HG02588 (cell line): ENCODE measurements at regions not wholly inside any gene's neighbourhood (a gene's known extent, or its start where the extent isn't known, plus 50 kb on each side); places are given as distances from the start of the nearest gene placed in this dataset.
"Not testable (repeated sequence)": the region's sequence is repeated elsewhere in the genome, so short reads cannot be mapped to it uniquely, and the experiment has no call there.

Experiments used
- ATAC-seq: cut with Tn5 transposase; IDR thresholded peaks from one replicate; pipeline ENCODE4 v1.9.1; 2021; ENCODE audit warnings: mild to moderate bottlenecking, moderate library complexity; ENCODE audit not compliant: unreplicated experiment

GRCh38 chr6:117761610-117762009 is 86.3 kb downstream of the NUS1 start:
- no peak for ATAC-seq

- ATAC-seq, result peak; percentile 97
Observed at GRCh38 chr6:117771403-117771802, 96.1 kb downstream of the NUS1 start.

GRCh38 chr6:117776441-117776840 is 101.2 kb downstream of the NUS1 start:
- ATAC-seq, result no peak

DNA sequence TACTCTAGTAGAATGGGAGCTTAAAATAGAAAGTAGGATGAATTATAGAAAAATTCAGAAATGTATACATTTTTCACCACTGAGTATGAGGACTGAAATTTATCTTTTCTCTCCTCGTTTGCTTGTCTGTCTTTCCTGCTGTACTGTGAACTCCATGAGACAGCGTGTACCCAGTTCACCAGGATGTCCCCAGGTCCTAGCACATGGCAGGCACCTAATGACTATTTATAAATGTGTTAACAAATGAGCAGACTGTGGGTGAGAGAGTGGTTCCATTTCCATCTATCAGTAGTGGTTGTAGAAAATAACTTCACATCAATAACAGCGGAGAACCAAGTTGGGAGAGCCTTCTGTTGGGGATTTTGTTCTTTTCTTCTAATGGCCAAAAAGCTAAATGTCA is 106.3 kb downstream of the NUS1 start:
- no peak for ATAC-seq

DNA sequence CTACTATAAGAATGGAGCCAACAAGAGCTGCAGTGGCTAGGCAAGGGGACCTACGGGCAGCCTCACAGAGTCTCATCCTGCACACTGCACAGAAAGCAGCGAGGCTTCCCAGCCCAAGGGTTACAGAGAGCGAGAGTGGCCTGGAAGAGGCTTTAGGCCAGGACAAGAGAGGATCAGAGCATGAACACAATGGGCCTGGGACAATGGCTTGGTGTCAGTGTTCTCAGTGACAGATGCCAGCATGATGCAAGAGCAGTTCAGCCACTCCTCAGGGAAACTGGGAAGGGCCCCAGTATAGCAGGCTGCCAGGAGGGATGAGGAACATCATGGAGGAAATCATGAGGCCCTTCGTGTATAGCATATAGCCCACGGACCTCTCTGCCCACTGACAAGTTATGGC is 108.0 kb downstream of the NUS1 start:
- ATAC-seq, result no peak

DNA sequence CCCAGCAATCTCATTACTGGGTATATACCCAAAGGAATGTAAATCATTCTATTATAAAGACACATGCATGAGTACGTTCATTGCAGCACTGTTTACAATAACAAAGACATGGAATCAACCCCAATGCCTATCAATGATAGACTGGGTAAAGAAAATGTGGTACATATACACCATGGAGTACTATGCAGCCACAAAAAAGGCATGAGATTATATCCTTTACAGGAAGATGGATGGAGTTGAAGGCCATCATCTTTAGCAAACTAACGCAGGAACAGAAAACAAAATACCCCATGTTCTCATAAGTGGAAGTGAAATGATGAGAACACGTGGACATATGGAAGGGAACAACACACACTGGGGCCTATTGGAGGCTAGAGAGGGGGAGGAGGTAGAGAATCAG is 115.7 kb downstream of the NUS1 start:
- ATAC-seq, result no peak

- ATAC-seq, result no peak
Observed at GRCh38 chr6:117795234-117795633, 111.8 kb upstream of the SLC35F1 start.

DNA sequence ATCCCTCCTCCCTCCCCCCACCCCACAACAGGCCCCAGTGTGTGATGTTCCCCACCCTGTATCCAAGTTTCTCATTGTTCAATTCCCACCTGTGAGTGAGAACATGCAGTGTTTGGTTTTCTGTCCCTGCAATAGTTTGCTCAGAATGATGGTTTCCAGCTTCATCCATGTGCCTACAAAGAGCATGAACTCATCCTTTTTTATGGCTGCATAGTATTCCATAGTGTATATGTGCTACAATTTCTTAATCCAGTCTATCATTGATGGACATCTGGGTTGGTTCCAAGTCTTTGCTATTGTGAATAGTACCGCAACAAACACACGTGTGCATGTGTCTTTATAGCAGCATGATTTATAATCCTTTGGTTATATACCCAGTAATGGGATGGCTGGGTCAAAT is 108.2 kb upstream of the SLC35F1 start:
- not testable (repeated sequence) for ATAC-seq

DNA sequence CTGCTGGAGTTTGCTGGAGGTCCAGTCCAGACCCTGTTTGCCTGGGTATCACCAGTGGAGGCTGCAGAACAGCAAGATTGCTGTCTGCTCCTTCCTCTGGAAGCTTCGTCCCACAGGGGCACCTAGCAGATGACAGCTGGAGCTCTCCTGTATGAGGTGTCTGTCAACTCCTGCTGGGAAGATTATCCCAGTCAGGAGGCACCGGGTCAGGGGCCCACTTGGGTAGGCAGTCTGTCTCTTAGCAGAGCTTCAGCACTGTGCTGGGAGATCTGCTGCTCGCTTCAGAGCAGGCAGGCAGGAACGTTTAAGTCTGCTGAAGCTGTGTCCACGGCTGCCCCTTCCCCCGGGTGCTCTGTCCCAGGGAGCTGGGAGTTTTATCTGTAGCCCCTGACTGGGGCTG is 96.8 kb upstream of the SLC35F1 start:
- ATAC-seq, result no peak

DNA sequence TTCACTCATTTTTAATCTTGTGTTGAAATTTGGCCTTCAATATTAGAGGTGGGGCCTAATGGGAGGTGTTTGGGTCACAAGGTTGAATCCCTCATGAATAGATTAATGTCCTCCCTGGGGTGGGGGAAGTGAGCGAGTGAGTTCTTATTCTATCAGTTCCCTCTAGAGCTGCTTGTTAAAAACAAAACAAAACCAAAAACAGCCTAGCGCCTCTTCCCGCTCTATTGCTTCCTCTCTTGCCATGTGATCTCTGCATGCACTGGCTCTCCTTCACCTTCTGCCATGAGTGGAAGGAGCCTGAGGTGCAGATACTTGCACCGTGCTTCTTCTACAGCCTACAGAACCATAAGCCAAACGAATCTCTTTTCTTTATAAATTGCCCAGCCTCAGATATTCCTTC is 89.6 kb upstream of the SLC35F1 start:
- no peak for ATAC-seq

DNA sequence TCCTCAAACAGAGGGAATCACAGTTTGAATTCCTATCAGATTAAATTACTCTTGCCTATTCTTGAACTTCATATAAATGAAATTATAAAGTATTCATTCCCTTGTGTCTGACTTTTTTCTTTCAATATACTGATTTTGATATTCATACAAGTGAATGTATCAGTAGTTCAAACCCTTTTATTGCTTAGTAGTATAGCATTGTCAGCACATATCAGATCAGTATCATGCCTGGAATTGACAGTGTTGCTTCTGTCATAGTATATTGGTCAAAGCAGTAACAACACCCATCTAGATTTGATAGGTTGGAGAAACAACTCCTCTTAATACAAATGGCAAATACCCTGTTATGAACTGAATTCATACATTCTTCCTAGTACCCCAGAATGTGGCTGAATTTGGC is 89.1 kb upstream of the SLC35F1 start:
- no peak for ATAC-seq

DNA sequence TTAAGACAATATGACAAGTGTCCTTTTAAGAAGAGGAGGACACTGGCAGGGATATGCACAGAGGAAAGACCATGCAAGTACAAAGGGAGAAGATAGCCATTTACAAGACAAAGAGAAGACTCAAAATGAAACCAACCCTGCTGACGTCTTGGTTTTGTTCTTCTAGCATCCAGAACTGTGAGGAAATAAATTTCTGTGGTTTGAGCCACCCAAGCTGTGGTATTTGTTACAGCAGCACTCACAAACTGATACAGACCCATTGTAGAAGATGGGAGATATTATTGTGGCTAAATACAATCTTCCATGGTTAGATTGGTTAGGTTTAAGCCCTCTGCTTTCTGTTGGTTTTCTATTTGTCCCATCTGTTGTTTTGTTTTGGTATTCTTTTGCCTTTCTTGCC is 88.6 kb upstream of the SLC35F1 start:
- no peak for ATAC-seq

DNA sequence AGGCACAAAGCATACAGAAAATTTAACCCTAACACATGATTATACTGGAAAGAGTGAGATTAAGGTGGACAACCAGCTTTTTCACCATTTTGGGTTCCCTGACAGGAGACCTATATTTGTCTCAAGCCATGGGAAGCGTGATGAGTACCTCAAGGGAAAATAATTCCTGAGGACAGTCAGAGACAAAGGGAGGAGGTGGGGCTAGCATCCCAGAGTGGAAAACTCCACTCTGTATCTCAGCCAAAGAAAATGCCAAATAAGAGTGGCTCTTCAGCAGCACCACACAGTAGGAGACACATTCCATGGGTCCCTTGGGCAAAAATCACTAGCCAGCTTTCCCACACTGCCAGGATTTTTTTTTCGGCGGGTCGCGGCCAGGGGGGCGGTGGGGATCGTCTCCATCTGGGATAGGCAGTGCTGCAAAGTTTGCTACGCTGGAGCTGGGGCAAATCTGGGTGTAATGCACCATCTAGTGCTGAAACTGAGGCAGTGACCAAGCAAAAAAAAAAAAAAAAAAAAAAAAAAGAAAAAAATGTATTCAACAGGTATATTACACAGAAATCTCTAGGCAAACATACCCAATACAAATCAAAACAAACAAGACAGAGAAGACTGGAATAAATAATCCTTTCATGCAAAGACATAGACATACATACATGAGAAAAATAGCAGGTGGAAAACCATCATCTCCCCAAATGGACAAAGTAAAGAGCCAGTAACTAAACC is 77.3 kb upstream of the SLC35F1 start:
- no peak for ATAC-seq

DNA sequence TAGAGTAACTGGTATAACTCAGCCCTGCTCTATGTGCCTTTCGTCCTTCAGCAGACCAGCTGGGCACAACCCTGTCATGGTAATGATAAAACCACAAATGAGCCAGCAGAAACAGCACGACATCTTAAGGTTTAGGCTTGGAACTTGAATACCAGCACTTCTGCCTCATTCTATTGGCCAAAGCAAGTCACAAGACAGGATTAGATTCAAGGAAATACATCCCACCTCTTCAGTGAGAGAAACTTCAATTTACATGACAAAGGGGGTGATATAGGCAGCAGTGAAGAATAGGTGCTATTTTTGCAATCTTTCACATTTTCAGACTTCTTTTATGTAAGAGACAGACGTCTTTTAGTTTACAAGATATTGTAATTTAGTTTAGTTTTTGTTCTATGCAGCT is 69.8 kb upstream of the SLC35F1 start:
- ATAC-seq, result no peak

DNA sequence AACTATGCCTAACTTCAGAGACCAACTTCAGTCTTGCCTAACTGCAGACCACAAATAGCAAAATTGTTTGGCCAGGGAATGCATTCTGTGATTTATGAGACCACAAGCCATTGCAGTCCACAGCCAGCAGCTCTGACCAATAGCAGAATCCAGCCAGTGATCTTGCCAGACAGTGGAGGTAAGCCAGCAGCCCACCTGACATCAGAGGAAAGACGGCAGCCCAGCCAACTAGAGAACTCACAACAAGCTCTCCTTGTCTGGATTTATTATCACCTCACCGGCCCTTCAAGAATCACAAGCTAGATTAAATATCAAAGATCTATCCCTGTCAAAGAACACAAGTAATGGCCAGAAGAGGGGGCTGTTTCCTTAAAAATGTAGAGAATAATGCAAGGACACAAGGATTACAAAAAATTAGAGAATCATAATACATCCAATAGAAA is 66.5 kb upstream of the SLC35F1 start:
- ATAC-seq, result no peak

DNA sequence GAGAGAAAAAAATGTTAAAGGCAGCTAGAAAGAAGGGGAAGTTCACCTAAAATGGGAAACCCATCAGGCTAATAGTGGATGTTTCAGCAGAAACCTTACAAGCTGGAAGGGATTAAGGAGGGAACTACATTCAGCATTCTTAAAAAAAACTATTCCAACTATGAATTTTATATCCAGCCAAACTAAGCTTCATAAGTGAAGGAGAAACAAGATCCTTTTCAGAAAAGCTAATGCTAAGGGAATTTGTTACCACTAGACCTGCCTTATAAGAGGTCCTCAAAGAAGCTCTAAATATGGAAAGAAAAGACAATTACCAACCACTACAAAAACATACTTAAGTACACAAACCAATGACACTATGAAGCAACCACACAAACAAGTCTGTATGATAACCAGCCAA is 59.2 kb upstream of the SLC35F1 start:
- no peak for ATAC-seq

GRCh38 chr6:117849087-117849486 is 58.0 kb upstream of the SLC35F1 start:
- no peak for ATAC-seq
